WTC11 (cell line): ENCODE measurements at regions not wholly inside any gene's neighbourhood (a gene's known extent, or its start where the extent isn't known, plus 50 kb on each side); places are given as distances from the start of the nearest gene placed in this dataset.

Experiments used
- ATAC-seq: fragments of 200-7000 bp; cut with Tn5 transposase; 2 replicates; pipeline ENCODE4 v1.10.0; 2021; ENCODE audit warnings: mild to moderate bottlenecking, moderate library complexity
- CTCF ChIA-PET: fragments of 300-600 bp; sonication (Branson Sonifier 250); formaldehyde crosslinking; loops from one replicate; lab custom pipeline; 2021; ENCODE audit warnings: antibody characterized with exemption; lab: Charles Lee
- POLR2A ChIA-PET: fragments of 350-600 bp; sonication (Branson Sonifier 250); formaldehyde crosslinking; loops from one replicate; lab custom pipeline; 2021; ENCODE audit warnings: antibody characterized with exemption; lab: Charles Lee
- DNase-seq: peaks from one replicate; pipeline ENCODE4 v3.0.0; 2021; ENCODE audit warnings: low spot score
- H3K27ac Mint-ChIP-seq: 2 replicates; pipeline ENCODE4 v1.8.0; 2021; ENCODE audit warnings: mixed read lengths
- H3K27me3 Mint-ChIP-seq: 2 replicates; pipeline ENCODE4 v1.8.0; 2021; ENCODE audit warnings: low read depth, mild to moderate bottlenecking, moderate library complexity, mixed read lengths
- H3K36me3 Mint-ChIP-seq: 2 replicates; pipeline ENCODE4 v1.8.0; 2021; ENCODE audit warnings: mixed read lengths
- H3K4me1 Mint-ChIP-seq: 2 replicates; pipeline ENCODE4 v1.8.0; 2022; ENCODE audit warnings: mixed read lengths
- H3K4me3 Mint-ChIP-seq: 2 replicates; pipeline ENCODE4 v1.8.0; 2021; ENCODE audit warnings: mild to moderate bottlenecking, moderate library complexity, mixed read lengths
- H3K9me3 Mint-ChIP-seq: 2 replicates; pipeline ENCODE4 v1.8.0; 2021; ENCODE audit warnings: mixed read lengths
- ATF1 ChIP-seq: sonication (generic); formaldehyde crosslinking; IDR thresholded peaks from 2 replicates; pipeline ENCODE4 v1.8.1; 2023; ENCODE audit warnings: mild to moderate bottlenecking, moderate library complexity, missing genetic modification reagents
- CREB1 ChIP-seq: sonication (generic); formaldehyde crosslinking; IDR thresholded peaks from 2 replicates; pipeline ENCODE4 v1.8.0; 2023; ENCODE audit warnings: mild to moderate bottlenecking, missing genetic modification reagents
- GTF2I ChIP-seq: fragments of 250-450 bp; sonication (Bioruptor Pico); conservative IDR thresholded peaks from 2 replicates; pipeline ENCODE4 v1.4.0; 2021; ENCODE audit warnings: mild to moderate bottlenecking
- MYBL2 ChIP-seq: sonication (generic); formaldehyde crosslinking; IDR thresholded peaks from 2 replicates; pipeline ENCODE4 v1.8.1; 2023; ENCODE audit warnings: mild to moderate bottlenecking, moderate library complexity, missing genetic modification reagents
- NFYB ChIP-seq: sonication (generic); formaldehyde crosslinking; conservative IDR thresholded peaks from 2 replicates; pipeline ENCODE4 v1.8.0; 2022; ENCODE audit warnings: low read depth, missing genetic modification reagents
- TCF7 ChIP-seq: sonication (generic); formaldehyde crosslinking; IDR thresholded peaks from 2 replicates; pipeline ENCODE4 v1.8.0; 2022; ENCODE audit warnings: mild to moderate bottlenecking, low read depth, missing genetic modification reagents, moderate library complexity
- TEAD1 ChIP-seq: sonication (generic); formaldehyde crosslinking; IDR thresholded peaks from 2 replicates; pipeline ENCODE4 v1.8.0; 2022; ENCODE audit warnings: mild to moderate bottlenecking, missing genetic modification reagents
- TP53 ChIP-seq: sonication (generic); formaldehyde crosslinking; IDR thresholded peaks from 2 replicates; pipeline ENCODE4 v1.8.1; 2023; ENCODE audit warnings: mild to moderate bottlenecking, missing genetic modification reagents
- ZNF317 ChIP-seq: sonication (generic); formaldehyde crosslinking; IDR thresholded peaks from 2 replicates; pipeline ENCODE4 v1.8.1; 2023; ENCODE audit warnings: low read depth, mild to moderate bottlenecking, moderate library complexity, missing genetic modification reagents, borderline replicate concordance
- ZNF396 ChIP-seq: fragments of 250-450 bp; sonication (Bioruptor Pico); IDR thresholded peaks from 2 replicates; pipeline ENCODE4 v1.8.0; 2021; ENCODE audit warnings: mild to moderate bottlenecking, moderate library complexity, borderline replicate concordance
- ZNF671 ChIP-seq: fragments of 250-450 bp; sonication (Bioruptor Pico); IDR thresholded peaks from 2 replicates; pipeline ENCODE4 v1.8.0; 2021; ENCODE audit warnings: mild to moderate bottlenecking
- TF ChIP-seq, protein P1 (sequence below): sonication (generic); formaldehyde crosslinking; IDR thresholded peaks from 2 replicates; pipeline ENCODE4 v1.8.1; 2023; ENCODE audit warnings: mild to moderate bottlenecking, missing genetic modification reagents, moderate library complexity
- TF ChIP-seq, protein P2 (sequence below): fragments of 250-450 bp; sonication (Bioruptor Pico); IDR thresholded peaks from 2 replicates; pipeline ENCODE4 v2.1.2; 2022; ENCODE audit warnings: mild to moderate bottlenecking, moderate library complexity
- TF ChIP-seq, protein P3 (sequence below): sonication (generic); formaldehyde crosslinking; conservative IDR thresholded peaks from 2 replicates; pipeline ENCODE4 v1.8.1; 2022; ENCODE audit warnings: mild to moderate bottlenecking, missing genetic modification reagents
- TF ChIP-seq, protein P4 (sequence below): sonication (generic); formaldehyde crosslinking; IDR thresholded peaks from 2 replicates; pipeline ENCODE4 v1.8.1; 2022; ENCODE audit warnings: mild to moderate bottlenecking, moderate library complexity, missing genetic modification reagents
- TF ChIP-seq, protein P5 (sequence below): sonication (generic); formaldehyde crosslinking; IDR thresholded peaks from 2 replicates; pipeline ENCODE4 v1.8.1; 2022; ENCODE audit warnings: low read depth, mild to moderate bottlenecking, moderate library complexity, missing genetic modification reagents, borderline replicate concordance
- TF ChIP-seq, protein P6 (sequence below): sonication (generic); formaldehyde crosslinking; IDR thresholded peaks from 2 replicates; pipeline ENCODE4 v1.8.1; 2023; ENCODE audit warnings: mild to moderate bottlenecking, missing genetic modification reagents
- TF ChIP-seq, protein P7 (sequence below): fragments of 200-600 bp; IDR thresholded peaks from 2 replicates; pipeline ENCODE4 v1.8.0; 2022; ENCODE audit warnings: antibody characterized with exemption
- TF ChIP-seq, protein P8 (sequence below): sonication (generic); formaldehyde crosslinking; IDR thresholded peaks from 2 replicates; pipeline ENCODE4 v1.8.0; 2023; ENCODE audit warnings: missing genetic modification reagents

DNA sequence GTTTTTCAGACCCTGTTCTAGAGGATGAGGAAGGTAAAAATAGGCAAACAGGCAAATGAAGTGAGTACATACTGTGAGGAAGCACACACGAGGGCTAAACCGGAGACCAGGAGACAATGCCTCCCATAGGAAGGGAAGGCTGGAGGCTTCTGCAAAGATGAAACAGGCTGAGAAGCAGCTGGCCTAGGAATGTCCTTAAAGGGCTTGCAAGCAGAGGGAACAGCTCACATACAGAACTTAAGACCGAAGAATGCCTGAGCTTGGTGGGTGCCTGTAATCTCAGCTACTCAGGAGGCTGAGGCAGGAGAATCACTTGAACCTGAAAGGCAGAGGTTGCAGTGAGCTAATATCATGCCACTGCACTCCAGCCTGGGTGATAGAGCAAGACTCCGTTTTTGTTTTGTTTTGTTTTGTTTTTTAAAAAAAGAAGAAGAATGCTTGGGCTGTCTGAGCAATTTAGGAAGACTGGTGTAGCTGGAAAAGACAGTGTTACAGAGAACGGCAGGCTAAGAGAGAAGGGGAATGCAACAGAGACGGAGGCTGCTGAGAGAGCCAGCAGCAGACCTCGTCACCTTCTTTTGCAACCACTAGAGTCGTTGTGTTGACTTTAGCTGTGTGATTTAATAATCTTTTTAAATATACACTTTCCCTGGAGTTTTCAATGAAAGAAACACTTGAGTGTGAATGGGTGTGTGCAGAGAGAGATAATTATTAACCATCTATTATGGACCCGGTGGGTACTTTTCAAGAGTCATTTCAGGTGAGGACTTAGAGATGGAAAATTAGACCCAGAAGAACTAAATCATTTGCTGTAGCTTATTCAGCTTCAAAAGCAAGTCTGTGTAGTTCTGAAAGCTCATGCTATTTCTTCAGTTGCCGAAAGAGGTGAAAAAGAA lies 232.8 kb downstream of the GALR1 start:
- ATAC-seq (peak; percentile 30; the same call in 1 of the 2 replicates), DNase-seq (no peak)
- ChIA-PET CTCF (interaction anchor here (1.0 kb wide), 1 partner anchor 166 kb away, joined by 3 read pairs; no protein-coding TSS in a partner anchor), POLR2A (interaction anchor here (0.6 kb wide), 1 partner anchor 116 kb away, joined by 3 read pairs; no protein-coding TSS in a partner anchor)
- TF ChIP-seq, protein P1, sequence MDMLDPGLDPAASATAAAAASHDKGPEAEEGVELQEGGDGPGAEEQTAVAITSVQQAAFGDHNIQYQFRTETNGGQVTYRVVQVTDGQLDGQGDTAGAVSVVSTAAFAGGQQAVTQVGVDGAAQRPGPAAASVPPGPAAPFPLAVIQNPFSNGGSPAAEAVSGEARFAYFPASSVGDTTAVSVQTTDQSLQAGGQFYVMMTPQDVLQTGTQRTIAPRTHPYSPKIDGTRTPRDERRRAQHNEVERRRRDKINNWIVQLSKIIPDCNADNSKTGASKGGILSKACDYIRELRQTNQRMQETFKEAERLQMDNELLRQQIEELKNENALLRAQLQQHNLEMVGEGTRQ (CRISPR knock-in tag), result no peak
- no peak for TF ChIP-seq CREB1 (CRISPR knock-in tag)
- TF ChIP-seq ATF1 (CRISPR knock-in tag), result no peak
- TF ChIP-seq, protein P2, sequence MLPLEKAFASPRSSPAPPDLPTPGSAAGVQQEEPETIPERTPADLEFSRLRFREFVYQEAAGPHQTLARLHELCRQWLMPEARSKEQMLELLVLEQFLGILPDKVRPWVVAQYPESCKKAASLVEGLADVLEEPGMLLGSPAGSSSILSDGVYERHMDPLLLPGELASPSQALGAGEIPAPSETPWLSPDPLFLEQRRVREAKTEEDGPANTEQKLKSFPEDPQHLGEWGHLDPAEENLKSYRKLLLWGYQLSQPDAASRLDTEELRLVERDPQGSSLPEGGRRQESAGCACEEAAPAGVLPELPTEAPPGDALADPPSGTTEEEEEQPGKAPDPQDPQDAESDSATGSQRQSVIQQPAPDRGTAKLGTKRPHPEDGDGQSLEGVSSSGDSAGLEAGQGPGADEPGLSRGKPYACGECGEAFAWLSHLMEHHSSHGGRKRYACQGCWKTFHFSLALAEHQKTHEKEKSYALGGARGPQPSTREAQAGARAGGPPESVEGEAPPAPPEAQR (CRISPR knock-in tag), result no peak
- no peak for TF ChIP-seq TEAD1 (CRISPR knock-in tag)
- TF ChIP-seq, protein P3, sequence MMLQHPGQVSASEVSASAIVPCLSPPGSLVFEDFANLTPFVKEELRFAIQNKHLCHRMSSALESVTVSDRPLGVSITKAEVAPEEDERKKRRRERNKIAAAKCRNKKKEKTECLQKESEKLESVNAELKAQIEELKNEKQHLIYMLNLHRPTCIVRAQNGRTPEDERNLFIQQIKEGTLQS (CRISPR knock-in tag), result no peak
- TF ChIP-seq MYBL2 (CRISPR knock-in tag), result no peak
- TF ChIP-seq, protein P4, sequence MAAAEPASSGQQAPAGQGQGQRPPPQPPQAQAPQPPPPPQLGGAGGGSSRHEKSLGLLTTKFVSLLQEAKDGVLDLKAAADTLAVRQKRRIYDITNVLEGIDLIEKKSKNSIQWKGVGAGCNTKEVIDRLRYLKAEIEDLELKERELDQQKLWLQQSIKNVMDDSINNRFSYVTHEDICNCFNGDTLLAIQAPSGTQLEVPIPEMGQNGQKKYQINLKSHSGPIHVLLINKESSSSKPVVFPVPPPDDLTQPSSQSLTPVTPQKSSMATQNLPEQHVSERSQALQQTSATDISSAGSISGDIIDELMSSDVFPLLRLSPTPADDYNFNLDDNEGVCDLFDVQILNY (CRISPR knock-in tag), result no peak
- TF ChIP-seq TP53 (CRISPR knock-in tag), result no peak
- TF ChIP-seq, protein P5, sequence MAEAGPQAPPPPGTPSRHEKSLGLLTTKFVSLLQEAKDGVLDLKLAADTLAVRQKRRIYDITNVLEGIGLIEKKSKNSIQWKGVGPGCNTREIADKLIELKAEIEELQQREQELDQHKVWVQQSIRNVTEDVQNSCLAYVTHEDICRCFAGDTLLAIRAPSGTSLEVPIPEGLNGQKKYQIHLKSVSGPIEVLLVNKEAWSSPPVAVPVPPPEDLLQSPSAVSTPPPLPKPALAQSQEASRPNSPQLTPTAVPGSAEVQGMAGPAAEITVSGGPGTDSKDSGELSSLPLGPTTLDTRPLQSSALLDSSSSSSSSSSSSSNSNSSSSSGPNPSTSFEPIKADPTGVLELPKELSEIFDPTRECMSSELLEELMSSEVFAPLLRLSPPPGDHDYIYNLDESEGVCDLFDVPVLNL (CRISPR knock-in tag), result no peak
- no peak for TF ChIP-seq TCF7 (CRISPR knock-in tag)
- TF ChIP-seq ZNF317, result no peak
- TF ChIP-seq, protein P6, sequence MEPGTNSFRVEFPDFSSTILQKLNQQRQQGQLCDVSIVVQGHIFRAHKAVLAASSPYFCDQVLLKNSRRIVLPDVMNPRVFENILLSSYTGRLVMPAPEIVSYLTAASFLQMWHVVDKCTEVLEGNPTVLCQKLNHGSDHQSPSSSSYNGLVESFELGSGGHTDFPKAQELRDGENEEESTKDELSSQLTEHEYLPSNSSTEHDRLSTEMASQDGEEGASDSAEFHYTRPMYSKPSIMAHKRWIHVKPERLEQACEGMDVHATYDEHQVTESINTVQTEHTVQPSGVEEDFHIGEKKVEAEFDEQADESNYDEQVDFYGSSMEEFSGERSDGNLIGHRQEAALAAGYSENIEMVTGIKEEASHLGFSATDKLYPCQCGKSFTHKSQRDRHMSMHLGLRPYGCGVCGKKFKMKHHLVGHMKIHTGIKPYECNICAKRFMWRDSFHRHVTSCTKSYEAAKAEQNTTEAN, result no peak
- no peak for TF ChIP-seq ZNF396
- no peak for TF ChIP-seq NFYB
- TF ChIP-seq, protein P7, sequence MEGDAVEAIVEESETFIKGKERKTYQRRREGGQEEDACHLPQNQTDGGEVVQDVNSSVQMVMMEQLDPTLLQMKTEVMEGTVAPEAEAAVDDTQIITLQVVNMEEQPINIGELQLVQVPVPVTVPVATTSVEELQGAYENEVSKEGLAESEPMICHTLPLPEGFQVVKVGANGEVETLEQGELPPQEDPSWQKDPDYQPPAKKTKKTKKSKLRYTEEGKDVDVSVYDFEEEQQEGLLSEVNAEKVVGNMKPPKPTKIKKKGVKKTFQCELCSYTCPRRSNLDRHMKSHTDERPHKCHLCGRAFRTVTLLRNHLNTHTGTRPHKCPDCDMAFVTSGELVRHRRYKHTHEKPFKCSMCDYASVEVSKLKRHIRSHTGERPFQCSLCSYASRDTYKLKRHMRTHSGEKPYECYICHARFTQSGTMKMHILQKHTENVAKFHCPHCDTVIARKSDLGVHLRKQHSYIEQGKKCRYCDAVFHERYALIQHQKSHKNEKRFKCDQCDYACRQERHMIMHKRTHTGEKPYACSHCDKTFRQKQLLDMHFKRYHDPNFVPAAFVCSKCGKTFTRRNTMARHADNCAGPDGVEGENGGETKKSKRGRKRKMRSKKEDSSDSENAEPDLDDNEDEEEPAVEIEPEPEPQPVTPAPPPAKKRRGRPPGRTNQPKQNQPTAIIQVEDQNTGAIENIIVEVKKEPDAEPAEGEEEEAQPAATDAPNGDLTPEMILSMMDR, result no peak
- TF ChIP-seq, protein P8, sequence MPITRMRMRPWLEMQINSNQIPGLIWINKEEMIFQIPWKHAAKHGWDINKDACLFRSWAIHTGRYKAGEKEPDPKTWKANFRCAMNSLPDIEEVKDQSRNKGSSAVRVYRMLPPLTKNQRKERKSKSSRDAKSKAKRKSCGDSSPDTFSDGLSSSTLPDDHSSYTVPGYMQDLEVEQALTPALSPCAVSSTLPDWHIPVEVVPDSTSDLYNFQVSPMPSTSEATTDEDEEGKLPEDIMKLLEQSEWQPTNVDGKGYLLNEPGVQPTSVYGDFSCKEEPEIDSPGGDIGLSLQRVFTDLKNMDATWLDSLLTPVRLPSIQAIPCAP, result no peak
- no peak for TF ChIP-seq ZNF671
- no peak for TF ChIP-seq GTF2I (CRISPR knock-in tag)
- H3K36me3 Mint-ChIP-seq, result peaks cover 19% of the 10 kb centered on the region
- H3K27ac Mint-ChIP-seq, result no peak overlapping the region
- peaks cover 18% of the 10 kb centered on the region for H3K9me3 Mint-ChIP-seq
- H3K27me3 Mint-ChIP-seq, result no peaks in the 10 kb centered on the region; the same call in 1 of the 2 replicates
- peaks cover 16% of the 10 kb centered on the region for H3K4me1 Mint-ChIP-seq
- no peak overlapping the region for H3K4me3 Mint-ChIP-seq
